H1 (cell line): ENCODE measurements at regions not wholly inside any gene's neighbourhood (a gene's known extent, or its start where the extent isn't known, plus 50 kb on each side); places are given as distances from the start of the nearest gene placed in this dataset.

Source experiments
- CTCF ChIA-PET: fragments of 300-600 bp; sonication (Branson Sonifier 250); formaldehyde crosslinking; loops from one replicate; lab custom pipeline; 2021; ENCODE audit not compliant: partially characterized antibody; lab: Charles Lee
- POLR2A ChIA-PET: fragments of 300-600 bp; sonication (Branson Sonifier 250); formaldehyde crosslinking; loops from one replicate; lab custom pipeline; 2021; ENCODE audit warnings: inconsistent platforms; ENCODE audit not compliant: partially characterized antibody; lab: Charles Lee
- DNase-seq, 2 experiments: peaks; one replicate each; pipeline versions ENCODE4 v3.0.0 to v3.0.0-alpha.2; 2010 to 2022; ENCODE audit warnings: low spot score in 2 of 2, low read depth in 1 of 2, mixed read lengths in 1 of 2
- FAIRE-seq: peaks from 2 replicates; lab custom pipeline; 2011; peaks lifted over from hg19 to GRCh38; lab: Jason Lieb, UNC
- H2AFZ ChIP-seq: 2 replicates; pipeline ENCODE4 v1.8.1; 2012; ENCODE audit warnings: low read length, inconsistent platforms
- H2AK5ac ChIP-seq: 2 replicates; pipeline ENCODE4 v1.6.1; 2013; ENCODE audit warnings: low read depth, low read length
- H2BK120ac ChIP-seq: replicated peaks from 2 replicates; pipeline ENCODE3; 2013; ENCODE audit warnings: low read depth, low read length, inconsistent platforms
- H2BK12ac ChIP-seq: 2 replicates; pipeline ENCODE4 v1.6.1; 2013; ENCODE audit warnings: low read depth, low read length
- H2BK15ac ChIP-seq: 2 replicates; pipeline ENCODE4 v1.6.1; 2013; ENCODE audit warnings: low read length
- H2BK20ac ChIP-seq: 2 replicates; pipeline ENCODE4 v1.6.1; 2013; ENCODE audit warnings: low read length
- H2BK5ac ChIP-seq: 2 replicates; pipeline ENCODE4 v1.6.1; 2013; ENCODE audit warnings: low read depth, low read length
- H3K14ac ChIP-seq: 2 replicates; pipeline ENCODE4 v1.6.1; 2013; ENCODE audit warnings: inconsistent platforms; ENCODE audit not compliant: insufficient read length
- H3K18ac ChIP-seq: 2 replicates; pipeline ENCODE4 v1.6.1; 2013; ENCODE audit warnings: low read length; ENCODE audit errors: extremely low read depth
- H3K23ac ChIP-seq: 2 replicates; pipeline ENCODE4 v1.6.1; 2013; ENCODE audit warnings: inconsistent platforms; ENCODE audit not compliant: insufficient read length
- H3K23me2 ChIP-seq: 2 replicates; pipeline ENCODE4 v1.6.1; 2013; ENCODE audit warnings: low read depth, low read length
- H3K27ac ChIP-seq: 2 replicates; pipeline ENCODE4 v1.6.1; 2011; ENCODE audit warnings: low read depth, low read length, inconsistent platforms
- H3K27me3 ChIP-seq, 4 experiments: replicated peaks in 1 of 4; 1 replicate in 1 of 4; 2 replicates in 3 of 4; pipeline versions ENCODE4 v1.6.1 to v1.8.1; 2011 to 2013; ENCODE audit warnings: low read length in 3 of 4, mild to moderate bottlenecking in 3 of 4, inconsistent platforms in 2 of 4, mixed read lengths in 2 of 4, moderate library complexity in 1 of 4; ENCODE audit not compliant: control insufficient read depth in 3 of 4, insufficient read depth in 3 of 4; ENCODE audit errors: extremely low read depth in 1 of 4
- H3K36me3 ChIP-seq, 4 experiments: 2 replicates each; pipeline versions ENCODE4 v1.6.1 to v1.8.1; 2011 to 2013; ENCODE audit warnings: mild to moderate bottlenecking in 4 of 4, low read length in 3 of 4, moderate library complexity in 2 of 4, control low read depth in 1 of 4, inconsistent platforms in 1 of 4; ENCODE audit not compliant: insufficient read depth in 4 of 4, control insufficient read depth in 2 of 4
- H3K4ac ChIP-seq: replicated peaks from 2 replicates; pipeline ENCODE3; 2013; ENCODE audit warnings: low read length, low read depth, mixed read lengths, inconsistent platforms; ENCODE audit not compliant: insufficient read length
- H3K4me1 ChIP-seq, 4 experiments: replicated peaks in 1 of 4; 1 replicate in 1 of 4; 2 replicates in 3 of 4; pipeline versions ENCODE4 v1.6.1 to v1.8.1; 2011 to 2013; ENCODE audit warnings: low read length in 3 of 4, inconsistent platforms in 2 of 4, mixed read lengths in 1 of 4; ENCODE audit not compliant: insufficient read depth in 4 of 4, control insufficient read depth in 3 of 4
- H3K4me2 ChIP-seq, 2 experiments: 2 replicates each; pipeline versions ENCODE4 v1.6.1 to v1.8.1; 2011 to 2013; ENCODE audit warnings: low read depth in 2 of 2, low read length in 2 of 2, control low read depth in 1 of 2, inconsistent platforms in 1 of 2, mild to moderate bottlenecking in 1 of 2; ENCODE audit not compliant: insufficient read depth in 1 of 2
- H3K4me3 ChIP-seq, 4 experiments: fragments of 200-600, 300-600 bp in 1 of 4; sonication (generic), shearing (Covaris generic), sonication (Bioruptor Twin) in 1 of 4; 2 replicates each; pipeline versions ENCODE4 v1.5.1 to v1.8.1; 2011 to 2016; ENCODE audit warnings: low read length in 4 of 4, low read depth in 3 of 4, control low read depth in 2 of 4, inconsistent platforms in 2 of 4, mild to moderate bottlenecking in 2 of 4, mixed read lengths in 1 of 4, moderate library complexity in 1 of 4; ENCODE audit not compliant: insufficient read depth in 2 of 4; ENCODE audit errors: extremely low read depth in 1 of 4
- H3K56ac ChIP-seq: replicated peaks from 2 replicates; pipeline ENCODE3; 2013; ENCODE audit warnings: low read depth, mild to moderate bottlenecking, mixed read lengths, low read length, inconsistent platforms; ENCODE audit not compliant: insufficient read length
- H3K79me1 ChIP-seq: 2 replicates; pipeline ENCODE4 v1.6.1; 2013; ENCODE audit warnings: low read depth, low read length, control low read depth
- H3K79me2 ChIP-seq, 2 experiments: 2 replicates each; pipeline versions ENCODE4 v1.6.1 to v1.8.1; 2012 to 2013; ENCODE audit warnings: low read length in 2 of 2, mild to moderate bottlenecking in 2 of 2, inconsistent platforms in 1 of 2; ENCODE audit not compliant: insufficient read depth in 2 of 2, control insufficient read depth in 1 of 2
- H3K9ac ChIP-seq, 4 experiments: replicated peaks in 1 of 4; 1 replicate in 1 of 4; 2 replicates in 3 of 4; pipeline versions ENCODE4 v1.6.1 to v1.8.1; 2011 to 2013; ENCODE audit warnings: low read depth in 3 of 4, low read length in 3 of 4, control low read depth in 2 of 4, mild to moderate bottlenecking in 2 of 4, moderate library complexity in 2 of 4, inconsistent platforms in 1 of 4; ENCODE audit errors: extremely low read depth in 1 of 4
- H3K9me3 ChIP-seq, 2 experiments: 2 replicates each; pipeline versions ENCODE4 v1.6.1 to v1.8.1; 2012 to 2013; ENCODE audit warnings: mild to moderate bottlenecking in 2 of 2, moderate library complexity in 2 of 2, control low read depth in 1 of 2, inconsistent platforms in 1 of 2, low read depth in 1 of 2, low read length in 1 of 2, mixed read lengths in 1 of 2; ENCODE audit not compliant: insufficient read depth in 2 of 2
- H4K20me1 ChIP-seq, 2 experiments: replicated peaks in 1 of 2; 2 replicates each; pipeline versions ENCODE3 to v1.8.1; 2011 to 2013; ENCODE audit warnings: inconsistent platforms in 2 of 2, low read length in 2 of 2, mild to moderate bottlenecking in 1 of 2; ENCODE audit not compliant: insufficient read depth in 2 of 2, control insufficient read depth in 1 of 2
- H4K5ac ChIP-seq: 2 replicates; pipeline ENCODE4 v1.6.1; 2013; ENCODE audit warnings: low read length, low read depth, mixed read lengths, inconsistent platforms; ENCODE audit not compliant: insufficient read length
- H4K8ac ChIP-seq: 2 replicates; pipeline ENCODE4 v1.8.0; 2013; ENCODE audit warnings: mild to moderate bottlenecking, moderate library complexity, low read length, inconsistent platforms; ENCODE audit not compliant: insufficient read depth; ENCODE audit errors: extremely low read depth
- H4K91ac ChIP-seq: replicated peaks from 2 replicates; pipeline ENCODE3; 2013; ENCODE audit warnings: low read length, mixed read lengths, inconsistent platforms; ENCODE audit not compliant: insufficient read length
- TAF7 ChIP-seq: optimal IDR thresholded peaks from 2 replicates; pipeline ENCODE3; 2011; ENCODE audit warnings: low read depth, mild to moderate bottlenecking, inconsistent platforms, low read length, moderate library complexity, borderline replicate concordance
- WGBS, 2 experiments: shearing (Covaris generic) in 1 of 2; methylation state at CpG; one replicate each; pipeline versions ENCODE4 v1.1.6 to v1.1.7; 2013 to 2015; ENCODE audit warnings: low lambda C conversion rate in 2 of 2, mixed read lengths in 2 of 2, inconsistent platforms in 1 of 2, low coverage in 1 of 2, missing lambda C conversion rate in 1 of 2; ENCODE audit not compliant: insufficient replicate concordance in 2 of 2, insufficient coverage in 1 of 2, insufficient read length in 1 of 2; ENCODE audit errors: extremely low coverage in 1 of 2, missing lambda C conversion rate in 1 of 2; 5-methylcytosine and 5-hydroxymethylcytosine counted together

- ChIA-PET POLR2A (no interaction called here), CTCF (no interaction called here)
- H3K18ac ChIP-seq: no peak overlapping the region
- no peak overlapping the region for H3K9ac ChIP-seq
- no peak overlapping the region for H2BK5ac ChIP-seq
- H2BK15ac ChIP-seq: no peak overlapping the region
- no peak overlapping the region for H3K14ac ChIP-seq
- H3K4me3 ChIP-seq: no peak overlapping the region
- H2BK120ac ChIP-seq: no peak overlapping the region
- no peaks in the 10 kb centered on the region for H3K4me1 ChIP-seq
- no peaks in the 10 kb centered on the region for H3K23me2 ChIP-seq
- TF ChIP-seq TAF7: no peak
- WGBS, 2 experiments: 92% methylated on average over 6 of the region's 6 CpGs; no CpG with 5 or more reads in 1 of the 2 experiments
- no peaks in the 10 kb centered on the region for H3K9me3 ChIP-seq
- no peak for FAIRE-seq
- no peak overlapping the region for H4K91ac ChIP-seq
- H3K27ac ChIP-seq: no peak overlapping the region
- no peak overlapping the region for H3K4ac ChIP-seq
- H3K36me3 ChIP-seq: no peaks in the 10 kb centered on the region
- no peak overlapping the region for H3K23ac ChIP-seq
- no peak for DNase-seq
- H3K27me3 ChIP-seq: no peaks in the 10 kb centered on the region
- peak overlapping the region; percentile 40 for H4K8ac ChIP-seq
- H3K79me1 ChIP-seq: no peaks in the 10 kb centered on the region
- no peak overlapping the region for H2AK5ac ChIP-seq
- H4K20me1 ChIP-seq: no peaks in the 10 kb centered on the region
- H3K4me2 ChIP-seq: no peak overlapping the region
- no peak overlapping the region for H2BK12ac ChIP-seq
- H4K5ac ChIP-seq: no peak overlapping the region
- no peak overlapping the region for H3K56ac ChIP-seq
- H2BK20ac ChIP-seq: no peak overlapping the region
- no peak overlapping the region for H2AFZ ChIP-seq
- no peaks in the 10 kb centered on the region for H3K79me2 ChIP-seq
These were observed 349.3 kb downstream of the PTPRU start for GRCh38 chr1:29585656-29586055.
